HCT116 (cell line): ENCODE measurements at regions not wholly inside any gene's neighbourhood (a gene's known extent, or its start where the extent isn't known, plus 50 kb on each side); places are given as distances from the start of the nearest gene placed in this dataset.

Experiments
- ATAC-seq: fragments of 200-7000 bp; cut with Tn5 transposase; 2 replicates; pipeline ENCODE4 v1.9.1; 2020; ENCODE audit warnings: mild to moderate bottlenecking, moderate library complexity
- BruUV-seq: library from RNA; stranded (reverse); fragments of 400-500 nt; replicated peaks from 2 replicates; lab custom pipeline; 2021; lab: Mats Ljungman, UMichigan
- CTCF ChIA-PET: fragments of 300-600 bp; sonication (Branson Sonifier 250); formaldehyde crosslinking; loops from one replicate; lab custom pipeline; 2021; ENCODE audit warnings: antibody characterized with exemption; lab: Charles Lee
- POLR2A ChIA-PET: fragments of 300-600, 350-600 bp; sonication (Branson Sonifier 250); formaldehyde crosslinking; loops from one replicate; lab custom pipeline; 2021; ENCODE audit warnings: antibody characterized with exemption; lab: Charles Lee
- RAD21 ChIA-PET, 2 experiments: fragments of 300-600 bp; sonication (Branson Sonifier 250); formaldehyde crosslinking; loops; one replicate each; lab custom pipeline; 2023; ENCODE audit warnings: low total read pairs in 2 of 2; ENCODE audit not compliant: uncharacterized antibody in 2 of 2, unreplicated experiment in 2 of 2, low non-redundant PET in 1 of 2; lab: Charles Lee
- DNase-seq: peaks from one replicate; pipeline ENCODE4 v3.0.0-alpha.2; 2010; ENCODE audit warnings: low read depth, low spot score
- H2AFZ ChIP-seq: fragments of 200-600 bp; shearing (Covaris generic), sonication (generic); 2 replicates; pipeline ENCODE4 v1.6.1; 2017; ENCODE audit warnings: low read depth, mixed run types, mixed read lengths, antibody characterized with exemption, low read length; ENCODE audit not compliant: poor library complexity, severe bottlenecking
- H3K27ac ChIP-seq: 2 replicates; pipeline ENCODE4 v1.5.1; 2012; ENCODE audit warnings: low read depth, low read length
- H3K27me3 ChIP-seq: fragments of 200-600 bp; sonication (generic); 2 replicates; pipeline ENCODE4 v1.6.1; 2016; ENCODE audit warnings: mixed run types, low read length, mixed read lengths; ENCODE audit not compliant: insufficient read depth
- H3K36me3 ChIP-seq, 2 experiments: fragments of 200-500 bp in 1 of 2; fragments of 200-600 bp in 1 of 2; sonication (Bioruptor generic) in 1 of 2; sonication (generic) in 1 of 2; 2 replicates each; pipeline versions ENCODE4 v1.5.1 to v1.6.1; 2014 to 2016; ENCODE audit warnings: low read length in 2 of 2, inconsistent platforms in 1 of 2, mixed read lengths in 1 of 2, mixed run types in 1 of 2; ENCODE audit not compliant: insufficient read depth in 2 of 2, control insufficient read depth in 1 of 2
- H3K4me1 ChIP-seq, 2 experiments: fragments of 200-600 bp in 1 of 2; sonication (generic) in 1 of 2; 2 replicates each; pipeline versions ENCODE4 v1.5.1 to v1.6.1; 2012 to 2017; ENCODE audit warnings: low read length in 2 of 2, inconsistent platforms in 1 of 2, mild to moderate bottlenecking in 1 of 2, mixed read lengths in 1 of 2, mixed run types in 1 of 2, moderate library complexity in 1 of 2; ENCODE audit not compliant: insufficient read depth in 2 of 2, control insufficient read depth in 1 of 2
- H3K4me2 ChIP-seq: fragments of 200-600 bp; sonication (generic); 2 replicates; pipeline ENCODE4 v1.6.1; 2017; ENCODE audit warnings: mixed run types, low read length, mixed read lengths
- H3K4me3 ChIP-seq, 2 experiments: fragments of 200-600 bp in 1 of 2; sonication (generic) in 1 of 2; replicated peaks in 1 of 2; 2 replicates each; pipeline ENCODE4 v1.5.1; 2011 to 2016; ENCODE audit warnings: low read length in 2 of 2, control low read depth in 1 of 2, low read depth in 1 of 2, mild to moderate bottlenecking in 1 of 2, mixed read lengths in 1 of 2, mixed run types in 1 of 2
- H3K79me2 ChIP-seq: fragments of 200-600 bp; sonication (generic); 2 replicates; pipeline ENCODE4 v1.6.1; 2017; ENCODE audit warnings: mild to moderate bottlenecking, mixed run types, low read length, moderate library complexity, mixed read lengths; ENCODE audit not compliant: insufficient read depth
- H3K9ac ChIP-seq: fragments of 200-600 bp; sonication (generic); 2 replicates; pipeline ENCODE4 v1.6.1; 2016; ENCODE audit warnings: low read length, mixed read lengths
- H3K9me2 ChIP-seq: fragments of 200-600 bp; sonication (generic), shearing (Covaris generic); 2 replicates; pipeline ENCODE4 v1.6.1; 2017; ENCODE audit warnings: mixed run types, mild to moderate bottlenecking, moderate library complexity; ENCODE audit not compliant: insufficient read depth
- H3K9me3 ChIP-seq, 2 experiments: fragments of 200-500 bp in 1 of 2; fragments of 200-600 bp in 1 of 2; sonication (Bioruptor generic) in 1 of 2; sonication (generic) in 1 of 2; 2 replicates each; pipeline ENCODE4 v1.6.1; 2014 to 2017; ENCODE audit warnings: low read length in 2 of 2, mixed read lengths in 2 of 2, inconsistent platforms in 1 of 2, low read depth in 1 of 2, mild to moderate bottlenecking in 1 of 2, mixed run types in 1 of 2, moderate library complexity in 1 of 2; ENCODE audit not compliant: control insufficient read depth in 1 of 2, insufficient read depth in 1 of 2
- H4K20me1 ChIP-seq: fragments of 200-600 bp; sonication (generic), shearing (Covaris generic); 2 replicates; pipeline ENCODE4 v1.6.1; 2017; ENCODE audit warnings: mixed run types, mild to moderate bottlenecking, moderate library complexity; ENCODE audit not compliant: insufficient read depth
- CBX3 ChIP-seq: IDR thresholded peaks from 2 replicates; pipeline ENCODE4 v1.6.1; 2012; ENCODE audit warnings: low read depth
- CEBPB ChIP-seq: IDR thresholded peaks from 2 replicates; pipeline ENCODE4 v1.6.1; 2012; ENCODE audit warnings: low read depth
- CTCF ChIP-seq, 3 experiments: fragments of 200-600 bp in 1 of 3; sonication (generic) in 1 of 3; IDR thresholded peaks in 2 of 3; conservative IDR thresholded peaks in 1 of 3; 2 replicates each; pipeline ENCODE4 v1.5.1; 2012 to 2017; ENCODE audit warnings: low read depth in 2 of 3, low read length in 2 of 3, antibody characterized with exemption in 1 of 3, borderline replicate concordance in 1 of 3, control low read depth in 1 of 3, mild to moderate bottlenecking in 1 of 3, mixed read lengths in 1 of 3, mixed run types in 1 of 3, moderate library complexity in 1 of 3; ENCODE audit not compliant: insufficient read depth in 1 of 3
- EGR1 ChIP-seq: IDR thresholded peaks from 2 replicates; pipeline ENCODE4 v1.6.1; 2012; ENCODE audit warnings: low read depth
- EZH2 ChIP-seq: fragments of 200-600 bp; sonication (generic); IDR thresholded peaks from 2 replicates; pipeline ENCODE4 v1.6.1; 2017; ENCODE audit warnings: antibody characterized with exemption, mixed run types
- JUND ChIP-seq: IDR thresholded peaks from 2 replicates; pipeline ENCODE4 v1.6.1; 2012
- MAX ChIP-seq: IDR thresholded peaks from 2 replicates; pipeline ENCODE4 v1.6.1; 2012
- ZBTB33 ChIP-seq: IDR thresholded peaks from 2 replicates; pipeline ENCODE4 v1.6.1; 2011; ENCODE audit warnings: mild to moderate bottlenecking, low read length, moderate library complexity; ENCODE audit not compliant: insufficient replicate concordance; ENCODE audit errors: extremely low read depth
- ZNF274 ChIP-seq: fragments of 200-500 bp; sonication (Bioruptor generic); IDR thresholded peaks from 2 replicates; pipeline ENCODE4 v1.6.1; 2014; ENCODE audit warnings: mild to moderate bottlenecking, low read depth, low read length, inconsistent platforms
- intact Hi-C: fragments of 100-400 bp; cut with micrococcal nuclease; formaldehyde crosslinking; loops from 2 replicates; pipeline ENCODE4 v1.10.0; 2022
- TF ChIP-seq, protein P1 (sequence below): IDR thresholded peaks from 2 replicates; pipeline ENCODE4 v1.6.1; 2012

GRCh38 chr5:97834561-97834960 lies 651.5 kb upstream of the RIOK2 start:
- TF ChIP-seq ZBTB33: no peak
- TF ChIP-seq EGR1: no peak
- TF ChIP-seq, protein P1, sequence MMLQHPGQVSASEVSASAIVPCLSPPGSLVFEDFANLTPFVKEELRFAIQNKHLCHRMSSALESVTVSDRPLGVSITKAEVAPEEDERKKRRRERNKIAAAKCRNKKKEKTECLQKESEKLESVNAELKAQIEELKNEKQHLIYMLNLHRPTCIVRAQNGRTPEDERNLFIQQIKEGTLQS: no peak
- TF ChIP-seq CBX3: no peak
- TF ChIP-seq EZH2: no peak
- no peak for TF ChIP-seq ZNF274
- no peak for TF ChIP-seq JUND
- no peak for TF ChIP-seq MAX
- TF ChIP-seq CEBPB: no peak
- TF ChIP-seq CTCF (IDR thresholded peaks at IDR 0.05 in 2 of 3, conservative IDR thresholded peaks at IDR 0.05 in 1 of 3; ENCODE audit: borderline replicate concordance in 1 of 3, insufficient read depth in 1 of 3, low read depth in 2 of 3, low read length in 2 of 3): no peak
- H3K9me3 ChIP-seq: no peaks in the 10 kb centered on the region
- H3K4me3 ChIP-seq: no peak overlapping the region
- ChIA-PET CTCF (no interaction called here), POLR2A (no interaction called here), RAD21 (no interaction called here)
- DNase-seq (no peak), ATAC-seq (no peak)
- H4K20me1 ChIP-seq: no peaks in the 10 kb centered on the region
- no peaks in the 10 kb centered on the region for H3K79me2 ChIP-seq
- H3K4me1 ChIP-seq: peaks cover 11 to 16% of the 10 kb centered on the region in 2 experiments
- no TSS peak for BruUV-seq
- no peaks in the 10 kb centered on the region for H3K9me2 ChIP-seq
- intact Hi-C loops: no loop called here
- H3K27ac ChIP-seq: no peak overlapping the region
- no peak overlapping the region for H3K9ac ChIP-seq
- H2AFZ ChIP-seq: no peak overlapping the region
- H3K4me2 ChIP-seq: no peak overlapping the region
- H3K27me3 ChIP-seq: no peaks in the 10 kb centered on the region
- no peaks in the 10 kb centered on the region for H3K36me3 ChIP-seq
